ENCODE measurements at regions not wholly inside any gene's neighbourhood (a gene's known extent, or its start where the extent isn't known, plus 50 kb on each side); places are given as distances from the start of the nearest gene placed in this dataset.

GRCh38 chr12:92492291-92492690 is 210.5 kb upstream of the PLEKHG7 start:
- no peak for DNase-seq

- no peak for DNase-seq
Observed at GRCh38 chr12:92489781-92490180, 213.0 kb upstream of the PLEKHG7 start.

DNA sequence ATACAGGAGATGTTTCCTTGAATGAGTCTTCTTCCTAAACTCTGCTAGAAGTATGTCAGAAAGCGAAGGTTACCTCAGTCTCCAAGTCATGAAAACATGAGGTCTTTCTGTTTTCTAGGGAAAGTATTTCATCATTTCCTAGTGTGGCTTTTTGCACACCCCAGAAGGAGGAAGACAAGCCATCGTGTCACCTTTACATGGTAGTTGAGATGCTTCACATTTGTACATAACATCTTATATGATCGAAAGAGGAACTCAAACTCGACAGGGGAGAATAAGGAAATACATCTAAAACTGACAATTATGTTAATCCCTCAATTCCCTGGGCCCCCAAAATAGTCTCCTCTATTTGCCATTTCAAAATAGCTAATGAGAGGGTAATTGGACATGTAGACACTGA is 214.1 kb upstream of the PLEKHG7 start:
- no peak for DNase-seq

DNA sequence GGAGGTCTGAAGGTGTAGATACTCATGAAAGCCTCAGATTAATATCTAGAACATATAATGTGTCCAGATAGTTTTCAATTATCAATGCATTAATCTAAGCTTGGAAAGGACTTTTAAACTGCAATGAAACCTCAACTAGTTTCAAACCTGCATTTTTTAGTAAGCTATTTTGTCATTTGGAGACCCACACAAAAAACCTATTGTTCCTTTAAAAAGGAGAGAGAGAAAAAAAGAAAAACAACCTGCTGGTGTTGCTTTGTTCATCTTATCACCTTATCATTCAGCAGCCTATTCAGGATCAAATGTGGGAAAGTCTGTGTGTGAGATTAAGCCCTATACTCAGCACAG is 215.7 kb upstream of the PLEKHG7 start:
- no peak for DNase-seq

- no peak for DNase-seq
Observed at GRCh38 chr12:92486443-92487137, 216.2 kb upstream of the PLEKHG7 start.

DNA sequence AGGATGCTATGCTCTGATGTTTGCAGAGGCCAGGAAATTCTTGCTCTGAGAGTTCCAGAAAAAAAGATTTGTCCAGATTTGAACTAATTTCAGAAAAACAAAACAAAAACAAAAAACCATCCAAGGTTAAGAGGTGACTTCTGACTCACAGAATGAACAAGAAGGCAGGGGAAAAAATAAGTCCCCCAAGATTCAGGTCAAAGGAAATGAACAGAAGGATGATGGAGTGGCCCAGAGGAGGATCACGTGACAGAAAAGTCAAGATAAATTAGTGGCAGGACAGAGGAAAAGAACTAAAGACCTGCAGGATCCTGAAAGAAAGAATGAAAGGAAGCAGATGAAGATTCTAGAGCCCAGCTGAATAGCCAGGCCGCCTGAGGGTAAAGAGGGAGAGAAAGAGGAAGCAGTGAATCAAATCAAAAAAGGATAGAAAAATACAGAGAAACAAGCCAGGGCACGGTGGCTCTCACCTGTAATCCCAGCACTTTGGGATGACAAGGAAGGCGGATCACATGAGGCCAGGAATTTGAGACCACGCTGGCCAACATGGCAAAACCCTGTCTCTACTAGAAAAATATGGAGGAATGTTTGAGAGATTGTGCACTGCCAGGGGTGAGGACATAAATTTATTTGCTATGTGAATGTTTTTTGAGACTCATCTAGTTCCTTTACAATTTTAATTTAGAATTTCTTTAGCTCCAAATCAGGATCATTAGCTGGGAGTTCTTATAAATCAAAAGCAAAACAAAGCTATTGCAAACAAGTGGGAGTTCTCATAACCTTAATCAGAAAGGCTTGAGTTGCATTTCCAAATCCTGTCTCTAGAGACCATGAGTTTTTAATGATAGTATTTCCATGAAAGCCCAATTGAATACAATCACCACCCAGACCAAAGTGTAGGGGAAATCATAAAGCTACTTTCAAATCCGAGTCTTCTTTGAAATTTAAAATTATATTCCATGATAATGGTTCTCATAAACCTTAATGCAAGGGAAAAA is 217.1 kb upstream of the PLEKHG7 start:
- no peak for DNase-seq

DNA sequence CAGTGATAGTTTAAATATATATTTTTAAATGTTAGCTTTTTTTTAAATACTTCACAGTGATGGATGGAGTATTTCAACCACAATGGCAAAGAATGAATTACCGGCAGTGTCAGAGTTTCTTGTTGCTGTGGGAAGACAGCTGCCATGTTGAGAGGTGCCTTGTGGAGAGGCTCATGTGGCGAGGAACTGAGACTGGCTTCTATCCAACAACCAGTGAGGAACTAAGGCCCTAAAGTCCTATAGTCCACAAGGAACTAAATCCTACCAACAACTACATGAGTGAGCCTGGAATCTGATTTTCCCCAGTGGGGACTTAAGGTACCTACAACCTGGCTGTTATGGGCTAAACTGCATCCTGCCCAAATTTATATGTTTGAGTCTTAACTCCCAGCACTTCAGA is 220.2 kb upstream of the PLEKHG7 start:
- DNase-seq: no peak

DNA sequence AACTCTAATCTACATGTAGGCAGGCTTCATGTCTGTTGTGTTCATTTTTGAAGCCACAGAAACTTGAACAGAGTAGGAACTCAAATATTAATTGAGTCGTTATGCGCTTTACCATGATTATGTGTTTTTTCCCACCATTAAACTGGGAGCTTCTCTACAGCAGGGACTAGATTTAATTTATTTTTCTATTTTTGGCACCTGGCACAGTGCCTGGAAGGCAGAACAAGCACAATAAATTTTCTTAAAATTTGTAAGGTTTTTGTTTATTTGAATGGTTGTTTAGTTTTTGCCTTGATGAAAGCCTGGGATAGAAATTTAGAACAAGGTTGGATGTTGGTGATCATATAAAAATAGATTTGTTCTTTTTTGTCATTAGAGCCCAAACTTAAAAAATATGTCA is 221.7 kb upstream of the PLEKHG7 start:
- no peak for DNase-seq

GRCh38 chr12:92478692-92479091 is 224.1 kb upstream of the PLEKHG7 start:
- no peak for DNase-seq

- no peak for DNase-seq
Observed at GRCh38 chr12:92476844-92477243, 225.9 kb upstream of the PLEKHG7 start.

DNA sequence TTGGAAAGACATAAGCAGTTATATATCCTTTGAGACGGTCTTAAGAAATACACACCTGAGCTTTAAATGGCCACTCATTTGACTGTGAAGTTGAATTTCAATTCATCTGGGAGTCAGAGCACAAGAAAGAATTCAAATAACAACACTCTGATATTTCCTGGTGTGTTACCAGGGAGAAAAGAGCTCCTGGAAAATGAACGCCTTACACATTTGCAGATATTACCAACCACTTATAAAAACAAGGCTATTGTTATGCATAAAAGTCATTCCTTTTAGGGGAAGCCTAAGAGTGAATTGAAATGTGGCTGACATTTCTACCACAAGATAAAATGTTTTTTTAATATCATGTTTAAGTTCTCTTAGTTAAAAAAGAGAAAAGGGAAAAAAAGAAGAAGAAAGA is 229.2 kb upstream of the PLEKHG7 start:
- DNase-seq: peak in 1 of 3 experiments; percentile 77

DNA sequence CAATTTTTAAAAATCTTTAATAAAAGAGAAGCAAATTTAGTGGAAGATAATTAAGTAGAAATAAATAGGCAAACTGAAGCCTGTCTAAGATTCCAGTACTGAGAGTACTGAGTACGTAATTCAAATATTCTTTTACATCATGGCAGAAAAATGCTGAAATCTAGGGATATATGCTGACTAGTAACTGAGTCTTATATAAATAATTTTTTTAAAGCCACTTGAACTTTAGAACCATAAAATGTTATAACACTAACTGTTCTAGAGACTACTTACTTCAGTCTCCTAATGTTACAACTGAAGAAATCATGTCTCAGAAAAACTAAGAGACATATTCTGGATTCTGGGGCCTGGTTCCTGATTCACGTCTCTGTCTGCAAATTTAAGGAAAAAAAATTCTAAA is 230.6 kb upstream of the PLEKHG7 start:
- DNase-seq: no peak

- DNase-seq: no peak
Observed at GRCh38 chr12:92471551-92471950, 231.2 kb upstream of the PLEKHG7 start.

DNA sequence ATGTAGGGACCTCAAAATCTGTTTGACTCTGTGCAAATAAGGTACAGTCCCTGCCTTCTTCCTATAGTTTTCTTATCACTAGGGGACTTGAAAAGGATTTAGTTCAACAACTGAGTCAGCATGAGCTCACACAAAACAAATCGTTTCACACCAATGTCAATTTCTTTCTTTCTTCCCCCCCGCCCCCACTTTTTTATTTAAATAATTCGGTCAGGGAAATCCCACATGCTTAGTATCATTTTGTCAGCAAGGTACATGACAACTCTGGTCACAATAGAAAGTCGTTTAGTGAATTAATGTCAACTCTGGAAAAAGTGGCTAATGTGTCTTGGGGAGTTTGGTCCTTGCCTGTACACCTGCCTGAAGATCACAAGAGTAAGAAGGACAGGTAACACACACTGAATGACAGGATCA is 232.2 kb upstream of the PLEKHG7 start:
- DNase-seq: no peak

DNA sequence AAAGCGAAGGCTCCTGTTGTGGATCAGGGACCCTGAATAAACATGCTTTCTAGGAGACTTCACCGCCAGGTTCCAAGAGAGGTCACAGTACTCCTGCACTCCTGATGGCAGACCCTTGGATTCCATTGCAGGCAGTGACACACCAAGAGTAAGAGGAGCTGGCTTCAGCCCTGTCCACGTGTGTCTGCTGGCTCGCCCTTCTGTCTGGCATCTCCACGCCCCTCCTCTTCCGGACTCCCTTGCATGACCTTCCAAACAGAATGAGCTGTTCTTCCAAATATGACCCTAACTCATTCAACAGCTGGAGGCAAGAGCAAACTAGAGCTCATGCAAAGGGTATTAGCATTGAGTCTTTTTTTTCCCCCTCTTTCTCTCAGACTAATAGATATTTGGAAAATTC is 233.0 kb upstream of the PLEKHG7 start:
- no peak for DNase-seq

GRCh38 chr12:92468358-92469020 is 234.3 kb upstream of the PLEKHG7 start:
- DNase-seq: peak in 1 of 3 experiments; percentile 78

- DNase-seq: no peak
Observed at GRCh38 chr12:92467886-92468285, 234.9 kb upstream of the PLEKHG7 start.

- peak in 1 of 3 experiments; percentile 58 for DNase-seq
Observed at GRCh38 chr12:92466391-92467305, 236.1 kb upstream of the PLEKHG7 start.

- DNase-seq: no peak
Observed at GRCh38 chr12:92465786-92466295, 236.9 kb upstream of the PLEKHG7 start.

GRCh38 chr12:92464911-92465310 is 237.9 kb upstream of the PLEKHG7 start:
- no peak for DNase-seq

DNA sequence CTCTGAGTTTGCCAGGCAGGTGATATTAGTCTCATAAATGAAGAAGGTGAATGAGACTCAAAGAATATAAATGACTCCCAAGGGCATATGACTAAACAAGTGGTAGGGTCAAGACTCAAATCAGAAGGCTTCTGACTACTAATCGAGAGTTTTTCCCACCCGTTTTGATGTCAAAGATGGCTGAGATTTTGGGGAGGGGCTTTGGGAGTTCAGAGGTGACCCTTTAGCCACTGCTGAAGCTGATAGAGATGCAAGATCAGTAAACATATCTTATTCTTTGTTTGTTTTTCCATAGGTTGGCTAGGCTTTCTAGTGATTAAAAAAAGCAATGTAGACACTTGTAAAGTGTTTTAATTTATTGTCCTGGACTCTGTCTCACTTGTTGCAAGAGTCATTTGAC is 239.6 kb upstream of the PLEKHG7 start:
- no peak for DNase-seq

- DNase-seq: no peak
Observed at GRCh38 chr12:92462527-92462926, 240.3 kb upstream of the PLEKHG7 start.
